DND-41 (cell line): ENCODE measurements at regions not wholly inside any gene's neighbourhood (a gene's known extent, or its start where the extent isn't known, plus 50 kb on each side); places are given as distances from the start of the nearest gene placed in this dataset.

Source experiments
- EZH2 ChIP-seq: IDR thresholded peaks from 3 replicates; pipeline ENCODE4 v1.6.1; 2012; ENCODE audit warnings: borderline replicate concordance, low read depth, mild to moderate bottlenecking, moderate library complexity, low read length, inconsistent platforms; ENCODE audit not compliant: severe bottlenecking
- TF ChIP-seq, protein P1 (sequence below): IDR thresholded peaks from 2 replicates; pipeline ENCODE4 v1.5.1; 2012; ENCODE audit warnings: borderline replicate concordance, low read length, moderate library complexity, mild to moderate bottlenecking; ENCODE audit not compliant: poor library complexity, severe bottlenecking; ENCODE audit errors: extremely low read depth

DNA sequence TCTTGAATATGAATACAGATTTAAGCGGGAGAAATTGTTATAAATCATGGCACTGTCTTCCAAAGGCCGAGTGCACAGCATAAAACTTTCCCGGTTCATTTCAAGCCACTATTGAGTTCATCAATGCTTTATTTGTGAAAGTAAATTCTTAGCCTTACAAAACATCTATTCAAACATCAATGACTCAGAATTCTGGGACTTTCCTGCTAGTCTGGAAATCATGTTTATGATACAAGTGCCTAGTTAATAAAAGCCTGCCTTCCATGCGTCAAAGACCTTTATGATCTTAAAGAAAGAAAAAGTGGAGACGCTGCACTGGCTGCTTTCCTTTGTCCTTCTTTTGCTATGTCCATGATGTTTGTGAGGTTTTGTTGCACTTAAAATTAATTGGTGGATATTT is 137.7 kb downstream of the SETD4 start:
- TF ChIP-seq, protein P1, sequence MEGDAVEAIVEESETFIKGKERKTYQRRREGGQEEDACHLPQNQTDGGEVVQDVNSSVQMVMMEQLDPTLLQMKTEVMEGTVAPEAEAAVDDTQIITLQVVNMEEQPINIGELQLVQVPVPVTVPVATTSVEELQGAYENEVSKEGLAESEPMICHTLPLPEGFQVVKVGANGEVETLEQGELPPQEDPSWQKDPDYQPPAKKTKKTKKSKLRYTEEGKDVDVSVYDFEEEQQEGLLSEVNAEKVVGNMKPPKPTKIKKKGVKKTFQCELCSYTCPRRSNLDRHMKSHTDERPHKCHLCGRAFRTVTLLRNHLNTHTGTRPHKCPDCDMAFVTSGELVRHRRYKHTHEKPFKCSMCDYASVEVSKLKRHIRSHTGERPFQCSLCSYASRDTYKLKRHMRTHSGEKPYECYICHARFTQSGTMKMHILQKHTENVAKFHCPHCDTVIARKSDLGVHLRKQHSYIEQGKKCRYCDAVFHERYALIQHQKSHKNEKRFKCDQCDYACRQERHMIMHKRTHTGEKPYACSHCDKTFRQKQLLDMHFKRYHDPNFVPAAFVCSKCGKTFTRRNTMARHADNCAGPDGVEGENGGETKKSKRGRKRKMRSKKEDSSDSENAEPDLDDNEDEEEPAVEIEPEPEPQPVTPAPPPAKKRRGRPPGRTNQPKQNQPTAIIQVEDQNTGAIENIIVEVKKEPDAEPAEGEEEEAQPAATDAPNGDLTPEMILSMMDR, result no peak
- TF ChIP-seq EZH2, result no peak
